ENCODE measurements at regions not wholly inside any gene's neighbourhood (a gene's known extent, or its start where the extent isn't known, plus 50 kb on each side); places are given as distances from the start of the nearest gene placed in this dataset.

DNA sequence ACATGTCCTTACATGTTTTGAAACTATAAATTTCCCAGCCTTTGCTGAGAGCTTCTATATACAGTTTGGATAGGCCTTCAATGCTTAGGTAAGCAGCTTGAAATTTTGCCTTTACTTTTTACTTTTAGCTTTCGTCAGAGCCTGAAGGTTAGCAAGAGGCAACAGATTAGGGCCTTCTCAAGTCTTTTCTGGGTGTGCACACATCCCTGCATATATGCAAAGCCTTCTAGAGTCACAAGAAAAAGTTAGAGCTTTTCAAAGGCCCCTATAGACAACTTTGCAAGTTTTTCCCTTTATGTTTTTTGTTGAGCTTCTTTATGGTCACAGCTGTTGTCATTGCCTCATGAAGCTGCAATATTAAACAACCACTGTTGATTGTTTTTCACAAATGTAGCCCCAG is 778.4 kb downstream of the GALC start:
- no peak for DNase-seq

- no peak for DNase-seq
These were observed 785.2 kb downstream of the GALC start for GRCh38 chr14:87207756-87208155.

DNA sequence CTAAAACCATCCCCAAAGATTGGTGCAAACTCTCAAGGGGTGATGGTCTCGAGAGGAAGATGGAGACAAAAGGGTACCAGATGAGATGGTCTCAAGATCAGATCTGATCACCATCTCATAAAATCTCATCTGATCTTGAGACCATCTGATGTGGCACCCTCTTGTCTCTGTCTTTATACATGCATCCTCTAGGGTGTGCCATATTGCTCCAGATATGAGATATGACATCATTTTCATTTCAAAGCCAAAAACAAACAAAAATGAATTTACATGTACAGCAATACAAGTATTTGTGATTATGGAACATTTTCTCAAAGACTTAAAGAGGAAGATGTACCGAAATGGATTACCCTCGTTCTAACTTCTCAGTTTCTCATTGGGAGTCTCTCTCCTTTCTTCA is 787.2 kb downstream of the GALC start:
- no peak for DNase-seq

GRCh38 chr14:87203346-87203745 is 789.6 kb downstream of the GALC start:
- DNase-seq = no peak

GRCh38 chr14:87199381-87199780 is 793.6 kb downstream of the GALC start:
- DNase-seq = no peak

- DNase-seq = no peak
These were observed 796.5 kb downstream of the GALC start for GRCh38 chr14:87196436-87196835.

DNA sequence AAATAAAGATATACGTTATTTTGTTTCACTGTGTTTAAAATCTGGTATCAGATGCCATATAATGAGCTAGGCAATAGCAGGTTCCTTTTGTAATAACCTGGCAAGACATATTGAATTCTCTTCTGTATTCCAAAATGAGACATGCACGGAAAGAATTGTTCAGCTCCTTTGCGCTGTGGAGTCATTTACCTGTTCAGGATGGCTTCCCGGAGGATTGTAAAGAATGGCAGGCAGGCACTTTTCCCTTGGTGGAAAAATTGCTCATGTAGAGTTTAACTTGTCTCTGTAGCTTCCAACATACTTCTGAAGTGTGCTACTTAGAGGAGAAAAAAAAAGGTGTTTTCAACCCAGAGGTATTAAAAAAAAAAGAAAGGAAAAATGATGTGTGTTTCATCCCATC is 805.2 kb downstream of the GALC start:
- DNase-seq = no peak

GRCh38 chr14:87186737-87187136 is 806.2 kb downstream of the GALC start:
- DNase-seq = no peak

- DNase-seq = no peak
These were observed 806.9 kb downstream of the GALC start for GRCh38 chr14:87185961-87186560.

DNA sequence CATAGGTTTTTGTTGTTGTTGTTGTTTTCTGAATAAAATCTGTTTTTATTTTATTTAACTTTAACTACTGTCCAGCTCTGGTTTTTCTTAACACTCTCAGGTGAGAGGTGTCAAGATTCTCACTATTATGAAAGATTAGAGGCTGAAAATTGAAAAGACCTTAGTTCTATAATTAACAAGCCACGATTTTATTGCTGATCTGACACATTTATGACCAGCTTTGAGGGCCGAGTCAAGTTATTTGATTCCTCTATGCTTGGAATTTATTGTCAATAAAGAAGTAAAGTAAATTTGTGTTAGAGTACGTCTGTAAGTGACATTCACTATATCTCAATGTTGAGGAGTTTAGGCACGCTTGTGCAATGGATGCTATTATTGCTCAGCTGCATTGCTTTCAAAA is 808.8 kb downstream of the GALC start:
- DNase-seq = no peak

DNA sequence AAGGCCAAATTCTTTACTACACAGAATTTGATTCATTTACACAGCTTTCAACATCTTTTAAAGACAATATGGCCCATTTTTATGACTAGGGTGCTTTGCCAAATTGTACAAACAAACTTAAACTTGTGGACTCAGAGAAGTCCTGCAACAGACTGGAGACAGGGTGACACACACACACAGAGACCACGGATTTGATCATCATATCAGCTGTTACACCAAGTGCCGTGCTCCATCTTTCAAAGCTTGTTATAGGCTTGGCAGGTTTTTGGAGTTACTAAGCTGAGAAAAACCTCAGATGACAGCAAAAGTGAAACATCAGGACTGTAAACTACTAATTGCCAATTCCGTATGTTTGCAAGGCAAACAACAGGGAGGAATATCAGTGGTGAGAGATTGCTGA is 811.7 kb downstream of the GALC start:
- DNase-seq = no peak

DNA sequence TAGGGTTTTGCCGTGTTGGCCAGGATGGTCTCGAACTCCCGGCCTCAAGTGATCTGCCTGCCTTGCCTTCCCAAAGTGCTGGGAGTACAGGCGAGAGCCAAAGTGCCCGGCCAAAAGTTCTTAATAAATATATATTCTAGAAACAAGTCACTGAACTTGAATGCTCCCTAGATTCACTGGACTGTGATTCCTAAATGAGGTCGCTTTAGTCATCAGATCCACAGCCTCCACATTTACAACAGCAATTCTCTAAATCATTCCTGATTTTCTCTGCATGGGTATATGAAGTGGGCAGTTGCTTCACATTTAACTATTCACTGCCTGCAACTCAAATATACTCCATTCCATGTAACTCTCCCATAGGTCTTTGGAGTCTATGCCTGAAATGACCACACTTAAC is 813.0 kb downstream of the GALC start:
- no peak for DNase-seq

- DNase-seq = no peak
These were observed 814.7 kb downstream of the GALC start for GRCh38 chr14:87178277-87178676.

GRCh38 chr14:87175175-87175574 is 817.8 kb downstream of the GALC start:
- DNase-seq = peak; percentile 83

DNA sequence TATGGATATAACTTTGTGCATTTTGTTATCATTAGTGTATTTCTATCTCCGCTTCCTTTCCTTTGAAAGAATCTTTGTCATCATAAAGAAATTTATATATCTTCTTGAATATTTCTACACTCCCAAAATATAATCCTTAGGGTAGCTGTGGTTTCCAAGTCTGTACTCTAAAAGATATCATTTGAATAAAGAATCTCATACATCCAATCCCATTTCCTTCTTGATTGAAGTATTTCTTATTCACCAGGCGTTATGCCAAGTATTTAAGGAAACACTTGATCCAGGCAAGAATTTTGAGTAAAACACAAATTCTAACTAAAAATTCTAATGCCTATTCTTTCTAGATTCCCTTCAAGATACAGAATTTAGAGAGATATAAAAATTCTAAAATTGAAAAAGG is 821.8 kb downstream of the GALC start:
- DNase-seq = no peak

DNA sequence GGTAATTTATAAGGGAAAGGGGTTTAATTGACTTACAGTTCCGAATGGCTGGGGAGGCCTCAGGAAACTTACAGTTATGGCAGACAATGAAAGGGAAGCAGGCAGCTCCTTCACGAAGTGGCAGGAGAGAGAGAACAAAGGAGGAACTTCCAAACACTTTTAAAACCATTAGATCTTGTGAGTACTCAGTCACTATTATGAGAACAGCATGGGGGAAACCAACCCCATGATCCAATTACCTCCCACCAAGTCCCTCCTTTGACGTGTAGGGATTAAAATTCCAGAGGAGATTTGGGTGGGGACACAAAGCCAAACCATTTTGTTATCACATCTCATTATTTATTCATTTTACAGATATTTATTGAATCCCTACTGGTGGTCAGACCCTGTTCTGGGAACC is 822.8 kb downstream of the GALC start:
- DNase-seq = no peak

DNA sequence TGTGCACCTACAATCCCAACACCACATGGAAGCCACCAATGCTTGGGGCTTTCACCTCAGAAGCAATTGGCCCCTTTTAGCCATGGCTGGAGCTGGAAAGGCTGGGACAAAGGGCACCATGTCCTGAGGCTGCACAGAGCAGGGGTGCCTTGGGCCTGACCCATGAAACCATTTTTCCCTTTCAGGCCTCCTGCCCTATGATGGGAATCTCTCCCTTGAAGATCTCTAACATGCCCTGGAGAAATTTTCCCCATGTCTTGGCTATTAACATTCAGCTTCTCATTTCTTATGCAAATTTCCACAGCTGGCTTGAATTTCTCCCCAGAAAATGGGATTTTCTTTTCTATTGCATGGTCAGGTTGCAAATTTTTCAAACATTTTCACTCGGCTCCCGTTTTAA is 823.6 kb downstream of the GALC start:
- DNase-seq = no peak

DNA sequence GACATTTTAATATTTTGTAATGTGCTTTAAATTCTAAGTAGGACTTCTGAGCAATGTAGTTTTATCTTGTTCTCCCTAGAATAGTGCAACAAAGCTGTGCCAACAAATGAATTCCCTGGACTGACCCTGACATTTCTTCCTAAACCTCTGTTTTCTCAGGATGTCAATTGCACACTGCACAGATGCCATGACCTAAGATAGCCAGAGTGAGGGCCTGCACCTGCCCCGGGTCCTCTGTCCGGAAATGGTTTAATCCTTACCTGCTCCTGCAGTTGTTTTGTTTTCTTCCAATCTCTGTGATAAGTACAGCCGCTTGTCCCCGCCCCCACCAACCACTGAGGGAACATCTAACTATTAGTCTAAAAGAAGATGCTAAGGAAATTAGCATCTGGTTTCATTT is 831.5 kb downstream of the GALC start:
- DNase-seq = no peak

GRCh38 chr14:87160989-87161388 is 832.0 kb downstream of the GALC start:
- no peak for DNase-seq

- DNase-seq = no peak
These were observed 834.7 kb downstream of the GALC start for GRCh38 chr14:87158283-87158682.

GRCh38 chr14:87156878-87157277 is 836.1 kb downstream of the GALC start:
- no peak for DNase-seq

DNA sequence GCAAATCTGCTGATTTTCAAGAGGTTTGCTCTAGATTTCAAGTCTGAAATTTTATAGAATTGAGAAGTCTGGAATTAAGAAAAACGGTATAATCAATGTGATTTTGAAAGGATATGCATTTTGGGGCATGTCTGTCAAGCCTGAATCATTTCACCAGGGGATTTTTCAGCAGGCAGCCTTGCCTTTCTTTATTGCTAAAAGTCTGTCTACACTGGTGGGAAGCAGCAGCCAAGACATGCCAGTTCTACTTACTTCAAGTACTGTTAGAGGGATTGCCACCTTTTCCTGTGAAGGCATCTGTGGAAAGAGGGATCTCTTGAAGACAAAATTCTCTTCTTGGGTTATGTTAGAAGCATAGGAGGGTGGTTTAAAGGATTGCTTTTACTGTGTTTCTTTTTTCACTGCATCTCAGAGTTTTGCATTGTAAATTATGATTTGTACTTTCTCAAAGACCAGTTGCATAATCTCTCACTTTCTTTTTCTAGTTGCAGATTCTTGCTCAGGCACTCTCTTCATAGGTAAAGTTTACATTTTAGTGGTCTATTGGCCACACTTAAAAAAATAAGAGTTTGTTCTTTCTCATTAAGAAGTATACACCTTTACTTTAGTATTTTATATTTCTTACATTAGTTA is 837.0 kb downstream of the GALC start:
- DNase-seq = no peak

GRCh38 chr14:87153901-87154300 is 839.1 kb downstream of the GALC start:
- no peak for DNase-seq

GRCh38 chr14:87153391-87153790 is 839.6 kb downstream of the GALC start:
- no peak for DNase-seq

DNA sequence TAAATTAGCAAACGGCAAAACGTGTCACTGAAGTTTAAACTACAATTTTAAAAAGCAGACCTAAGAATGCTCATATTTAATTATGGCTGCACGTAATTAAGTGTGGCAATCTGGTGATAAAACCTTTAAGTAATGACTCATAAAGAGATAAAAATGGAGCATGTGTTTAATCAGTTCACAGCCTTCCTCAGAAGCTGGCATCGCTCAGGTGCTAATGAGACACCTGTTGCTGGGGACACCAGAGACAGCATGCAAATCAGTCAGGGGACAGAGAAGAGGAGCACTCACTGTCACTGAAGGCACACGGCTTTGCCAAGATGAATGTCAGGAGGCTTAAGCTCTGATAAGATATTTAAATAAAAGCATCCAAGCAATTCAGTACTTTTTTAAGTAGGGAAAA is 840.3 kb downstream of the GALC start:
- peak; percentile 60 for DNase-seq

Measured in NCI-H524 treated with DMSO at 0.1 percent for 48 hours (cell line).